GF-D8 (cell line): ENCODE measurements at regions not wholly inside any gene's neighbourhood (a gene's known extent, or its start where the extent isn't known, plus 50 kb on each side); places are given as distances from the start of the nearest gene placed in this dataset.

Experiments
- DNase-seq: peaks from one replicate; lab custom pipeline; 2025; lab: John Stamatoyannopoulos, UW

- DNase-seq = no peak
Measured at GRCh38 chr18:10033016-10033399, 119.2 kb downstream of the VAPA start.

- no peak for DNase-seq
Measured at GRCh38 chr18:10035281-10035991, 121.6 kb downstream of the VAPA start.

GRCh38 chr18:10036479-10036878, 122.7 kb downstream of the VAPA start:
- DNase-seq = no peak

- no peak for DNase-seq
Measured at GRCh38 chr18:10037181-10037580, 123.4 kb downstream of the VAPA start.

- no peak for DNase-seq
Measured at GRCh38 chr18:10038268-10038667, 124.5 kb downstream of the VAPA start.

- DNase-seq = no peak
Measured at GRCh38 chr18:10040287-10041011, 126.6 kb downstream of the VAPA start.

GRCh38 chr18:10041180-10041579, 127.4 kb downstream of the VAPA start:
- no peak for DNase-seq

GRCh38 chr18:10042492-10042891, 128.7 kb downstream of the VAPA start:
- DNase-seq = no peak

GRCh38 chr18:10044054-10044453, 130.2 kb downstream of the VAPA start:
- DNase-seq = no peak

- no peak for DNase-seq
Measured at GRCh38 chr18:10045296-10045891, 131.6 kb downstream of the VAPA start.

GRCh38 chr18:10046178-10046807, 132.5 kb downstream of the VAPA start:
- no peak for DNase-seq

GRCh38 chr18:10047237-10047636, 133.4 kb downstream of the VAPA start:
- DNase-seq = no peak

GRCh38 chr18:10049747-10050146, 135.9 kb downstream of the VAPA start:
- no peak for DNase-seq

- no peak for DNase-seq
Measured at GRCh38 chr18:10050956-10051355, 137.1 kb downstream of the VAPA start.

- no peak for DNase-seq
Measured at GRCh38 chr18:10051877-10052631, 138.2 kb downstream of the VAPA start.

GRCh38 chr18:10052871-10053270, 139.1 kb downstream of the VAPA start:
- DNase-seq = no peak

- no peak for DNase-seq
Measured at GRCh38 chr18:10053861-10054260, 140.0 kb downstream of the VAPA start.

GRCh38 chr18:10054366-10054765, 140.6 kb downstream of the VAPA start:
- DNase-seq = no peak

- DNase-seq = no peak
Measured at GRCh38 chr18:10055125-10055750, 141.4 kb downstream of the VAPA start.

GRCh38 chr18:10056506-10056905, 142.7 kb downstream of the VAPA start:
- DNase-seq = no peak

- DNase-seq = no peak
Measured at GRCh38 chr18:10057401-10057893, 143.6 kb downstream of the VAPA start.
